Vagina (tissue), 2 donors: ENCODE measurements at regions not wholly inside any gene's neighbourhood (a gene's known extent, or its start where the extent isn't known, plus 50 kb on each side); places are given as distances from the start of the nearest gene placed in this dataset.
"Not testable (repeated sequence)": the region's sequence is repeated elsewhere in the genome, so short reads cannot be mapped to it uniquely, and the experiment has no call there.

Experiments used
- DNase-seq, 2 donors: peaks; one replicate each; pipeline ENCODE4 v3.0.0-alpha.2; 2017; ENCODE audit errors: extremely low spot score in 2 of 2
- H3K27ac ChIP-seq: fragments of 200-600 bp; sonication (generic); one replicate; pipeline ENCODE4 v1.5.1; 2019
- H3K27me3 ChIP-seq: fragments of 200-600 bp; sonication (generic); one replicate; pipeline ENCODE4 v1.5.1; 2019
- H3K36me3 ChIP-seq, 2 donors: fragments of 200-600 bp; sonication (generic); one replicate each; pipeline ENCODE4 v1.5.1; 2017 to 2019
- H3K4me1 ChIP-seq: fragments of 200-600 bp; sonication (generic); one replicate; pipeline ENCODE4 v1.5.1; 2019
- H3K4me3 ChIP-seq, 2 donors: fragments of 200-600 bp; sonication (generic); 1 replicate in 1 of 2; 2 replicates in 1 of 2; pipeline ENCODE4 v1.5.1; 2016 to 2019
- H3K9me3 ChIP-seq: fragments of 200-600 bp; sonication (generic); one replicate; pipeline ENCODE4 v1.5.1; 2019
- CTCF ChIP-seq, 3 experiments: fragments of 450-650 bp in 2 of 3; fragments of 200-600 bp in 1 of 3; sonication (generic) in 1 of 3; IDR thresholded peaks; one replicate each; pipeline ENCODE4 v1.5.1; 2017 to 2019; ENCODE audit warnings: antibody characterized with exemption in 3 of 3, mild to moderate bottlenecking in 2 of 3, moderate library complexity in 2 of 3
- POLR2A ChIP-seq, 2 donors: fragments of 450-650 bp; IDR thresholded peaks; one replicate each; pipeline ENCODE4 v1.6.1; 2017; ENCODE audit warnings: antibody characterized with exemption in 2 of 2, mild to moderate bottlenecking in 2 of 2, moderate library complexity in 2 of 2
- POLR2AphosphoS5 ChIP-seq, 2 donors: sonication (generic); formaldehyde crosslinking; IDR thresholded peaks; one replicate each; pipeline ENCODE4 v1.9.0; 2017; ENCODE audit warnings: antibody characterized with exemption in 2 of 2, mild to moderate bottlenecking in 2 of 2, low read depth in 1 of 2; ENCODE audit not compliant: insufficient read depth in 1 of 2
- intact Hi-C: fragments of 100-400 bp; cut with DNase I; formaldehyde crosslinking; loops from one replicate; pipeline ENCODE4 v1.15.1; 2023

- TF ChIP-seq POLR2A (IDR thresholded peaks at IDR 0.05): no peak
- TF ChIP-seq CTCF (IDR thresholded peaks at IDR 0.05): no peak
- peaks cover 90% of the 10 kb centered on the region for H3K9me3 ChIP-seq
- no peaks in the 10 kb centered on the region for H3K27me3 ChIP-seq
- no peak overlapping the region for H3K27ac ChIP-seq
- no peaks in the 10 kb centered on the region for H3K36me3 ChIP-seq
- H3K4me1 ChIP-seq: no peaks in the 10 kb centered on the region
- no peak overlapping the region for H3K4me3 ChIP-seq
- intact Hi-C loops: no loop called here
- DNase-seq: peak; percentile 64 to 70
Measured at GRCh38 chr9:40909821-40910220, 218.7 kb downstream of the FOXD4L6 start.

- H3K9me3 ChIP-seq: peaks cover 90% of the 10 kb centered on the region
- H3K4me1 ChIP-seq, H3K27ac ChIP-seq, H3K4me3 ChIP-seq, H3K36me3 ChIP-seq, intact Hi-C loops, H3K27me3 ChIP-seq: not testable (repeated sequence)
- peak; percentile 77 to 85 for DNase-seq
Measured at GRCh38 chr9:40909111-40909510, 219.4 kb downstream of the FOXD4L6 start.

- H3K27ac ChIP-seq: no peak overlapping the region
- H3K9me3 ChIP-seq: peaks cover 95% of the 10 kb centered on the region
- peak; percentile 87 to 96 for DNase-seq
- H3K36me3 ChIP-seq: no peaks in the 10 kb centered on the region
- TF ChIP-seq CTCF (IDR thresholded peaks at IDR 0.05): no peak
- no peak for TF ChIP-seq POLR2A (IDR thresholded peaks at IDR 0.05)
- TF ChIP-seq POLR2AphosphoS5 (IDR thresholded peaks at IDR 0.05; ENCODE audit: insufficient read depth in 1 of 2, low read depth in 1 of 2): no peak
- no peaks in the 10 kb centered on the region for H3K4me1 ChIP-seq
- intact Hi-C loops: no loop called here
- no peaks in the 10 kb centered on the region for H3K27me3 ChIP-seq
- H3K4me3 ChIP-seq: no peak overlapping the region
Measured at GRCh38 chr9:40907657-40908624, 220.5 kb downstream of the FOXD4L6 start.

GRCh38 chr9:40906879-40907278, 221.6 kb downstream of the FOXD4L6 start:
- H3K27me3 ChIP-seq, H3K36me3 ChIP-seq, H3K27ac ChIP-seq, H3K4me3 ChIP-seq, intact Hi-C loops, H3K4me1 ChIP-seq: not testable (repeated sequence)
- peak in 1 of 2 donors; percentile 70 for DNase-seq
- H3K9me3 ChIP-seq: peaks cover 94% of the 10 kb centered on the region

- DNase-seq, H3K36me3 ChIP-seq, intact Hi-C loops, H3K27ac ChIP-seq, H3K4me3 ChIP-seq, H3K27me3 ChIP-seq, H3K4me1 ChIP-seq: not testable (repeated sequence)
- H3K9me3 ChIP-seq: peaks cover 90% of the 10 kb centered on the region
Measured at GRCh38 chr9:40892315-40892714, 236.2 kb downstream of the FOXD4L6 start.

- peaks cover 92% of the 10 kb centered on the region for H3K9me3 ChIP-seq
- H3K4me3 ChIP-seq, H3K36me3 ChIP-seq, H3K27me3 ChIP-seq, H3K27ac ChIP-seq, intact Hi-C loops, DNase-seq, H3K4me1 ChIP-seq: not testable (repeated sequence)
Measured at GRCh38 chr9:40885858-40886257, 242.6 kb downstream of the FOXD4L6 start.

GRCh38 chr9:40884902-40885490, 243.5 kb downstream of the FOXD4L6 start:
- DNase-seq: peak; percentile 82 to 93

More at GRCh38 chr9:40884902-40885490, 243.5 kb downstream of the FOXD4L6 start:
- H3K9me3 ChIP-seq: peaks cover 91% of the 10 kb centered on the region
- H3K4me3 ChIP-seq, H3K4me1 ChIP-seq, H3K27ac ChIP-seq, H3K36me3 ChIP-seq, intact Hi-C loops, H3K27me3 ChIP-seq: not testable (repeated sequence)
